ENCODE measurements at regions not wholly inside any gene's neighbourhood (a gene's known extent, or its start where the extent isn't known, plus 50 kb on each side); places are given as distances from the start of the nearest gene placed in this dataset.

DNA sequence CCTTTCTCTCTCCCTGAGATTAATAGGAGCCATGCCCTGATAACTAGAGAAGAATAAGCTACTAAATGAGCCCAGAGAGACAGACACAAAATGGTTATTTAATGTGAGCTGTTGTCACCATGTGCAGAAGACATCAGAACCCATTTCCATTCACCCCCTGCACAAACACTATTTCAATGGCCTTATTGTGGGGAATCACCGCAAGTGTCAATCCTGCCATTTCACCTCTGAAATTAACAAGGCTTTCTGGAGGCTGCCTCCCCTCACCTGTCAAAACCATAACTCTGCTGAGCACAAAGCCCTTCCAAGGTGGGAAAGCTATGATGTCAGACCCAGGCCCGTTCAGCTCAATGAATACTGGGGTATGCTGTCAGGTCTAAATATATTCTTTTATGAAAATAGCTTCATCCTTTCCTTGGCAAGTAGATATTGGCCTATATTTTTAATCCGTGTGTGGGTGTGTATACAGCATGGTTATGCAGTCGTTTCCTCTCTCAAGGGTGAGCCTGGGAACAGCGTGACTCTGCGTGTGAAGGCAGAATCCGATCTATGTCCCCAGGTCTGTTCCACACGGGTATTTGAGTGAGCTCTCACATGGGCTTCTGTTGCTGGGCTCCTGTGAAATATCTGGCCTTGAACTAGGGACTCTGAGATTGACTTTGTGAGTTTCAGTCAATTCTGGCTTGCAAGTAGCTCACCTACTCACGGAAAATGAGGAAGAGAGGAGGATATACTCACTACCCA is 266.3 kb downstream of the FBXW7 start:
- DNase-seq (ENCODE audit: low read depth, low spot score): no peak

DNA sequence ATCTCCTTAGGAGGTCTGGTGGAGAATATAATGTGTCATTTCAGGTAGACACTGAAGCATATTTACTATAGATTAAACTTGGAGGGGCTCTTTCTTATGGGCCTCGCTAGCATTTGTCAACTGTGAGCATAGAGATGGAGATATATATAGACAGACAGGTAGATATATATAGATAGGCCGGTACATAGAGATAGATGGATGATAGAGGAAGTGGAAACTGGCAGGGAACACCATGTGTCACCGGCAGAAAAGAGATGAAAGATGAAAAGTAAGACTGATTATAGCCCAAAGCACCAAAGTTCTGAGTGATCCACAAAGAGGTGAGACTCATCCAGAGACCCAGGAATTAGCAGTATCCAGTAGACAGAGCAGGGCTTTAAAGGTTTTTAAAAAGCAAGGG is 268.1 kb downstream of the FBXW7 start:
- no peak for DNase-seq (ENCODE audit: low read depth, low spot score)

DNA sequence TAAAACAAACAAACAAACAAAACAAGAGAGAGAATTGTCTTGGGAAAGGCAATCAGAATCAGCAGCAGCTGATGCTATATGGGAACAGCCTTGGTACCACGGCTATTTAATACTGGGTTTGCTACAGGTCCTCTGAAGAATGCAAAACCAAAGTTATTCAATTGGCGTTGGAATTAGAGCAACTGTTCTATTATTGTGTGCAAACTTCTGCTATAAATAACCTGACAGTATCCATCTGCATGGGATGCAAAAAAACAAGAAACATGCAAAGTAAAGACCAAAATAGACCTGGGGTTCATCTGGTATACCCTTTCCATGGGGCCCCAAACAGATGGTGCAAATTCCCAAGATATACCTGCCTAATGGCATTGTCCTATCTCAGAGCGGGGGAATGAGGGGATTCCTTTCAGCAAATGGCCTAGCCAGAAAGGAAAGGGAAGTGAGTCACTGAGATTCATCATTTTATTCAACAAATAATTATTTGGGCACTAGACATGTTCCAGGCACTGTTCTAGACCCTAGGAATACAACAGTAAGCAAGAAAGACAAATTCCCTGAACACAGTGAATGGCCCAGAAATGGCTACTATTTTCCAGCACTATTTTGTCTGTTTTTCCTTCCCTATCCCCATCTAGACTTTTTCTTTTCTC is 268.9 kb downstream of the FBXW7 start:
- no peak for DNase-seq (ENCODE audit: low read depth, low spot score)

DNA sequence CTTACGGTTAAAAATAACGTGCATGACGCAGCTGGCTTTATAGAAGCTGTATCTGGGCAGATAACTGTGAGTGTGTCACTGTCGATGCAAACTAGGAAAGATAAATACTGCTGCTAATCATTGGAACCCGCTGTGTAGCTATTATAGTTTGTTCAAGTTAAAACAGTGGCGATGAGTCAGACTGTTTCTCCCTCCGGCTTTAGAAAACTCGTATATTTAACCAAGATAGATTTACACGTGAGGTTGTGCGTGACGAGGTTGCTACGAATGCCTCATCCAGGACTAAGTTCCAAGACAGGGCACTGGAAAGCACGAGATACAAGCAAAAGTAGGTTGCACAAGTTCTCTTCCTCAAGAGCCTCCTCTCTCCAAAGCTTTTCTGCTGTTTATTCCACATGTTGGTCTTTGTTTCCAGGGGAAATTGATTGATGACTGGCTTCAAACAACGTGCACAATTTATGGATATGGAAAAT is 270.7 kb downstream of the FBXW7 start:
- peak; percentile 35 for DNase-seq (ENCODE audit: low read depth, low spot score)

DNA sequence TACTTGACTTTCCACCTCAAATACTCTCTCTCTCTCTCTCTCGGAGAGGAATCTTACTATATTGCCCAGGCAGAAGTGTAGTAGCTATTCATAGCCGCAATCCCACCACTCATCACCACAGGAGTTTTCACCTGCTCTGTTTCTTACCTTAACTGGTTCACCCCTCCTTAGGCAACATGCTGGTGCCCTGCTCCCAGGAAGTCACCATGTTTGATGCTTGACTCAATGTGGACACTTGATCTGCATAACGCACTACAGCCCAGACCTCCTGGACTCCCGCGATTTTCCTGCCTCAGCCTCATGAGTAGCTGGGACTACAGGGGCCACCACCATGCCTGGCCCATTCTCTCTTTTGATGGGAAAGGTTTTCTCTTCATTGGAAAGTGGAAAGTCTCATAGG is 271.8 kb downstream of the FBXW7 start:
- DNase-seq (ENCODE audit: low read depth, low spot score): no peak

DNA sequence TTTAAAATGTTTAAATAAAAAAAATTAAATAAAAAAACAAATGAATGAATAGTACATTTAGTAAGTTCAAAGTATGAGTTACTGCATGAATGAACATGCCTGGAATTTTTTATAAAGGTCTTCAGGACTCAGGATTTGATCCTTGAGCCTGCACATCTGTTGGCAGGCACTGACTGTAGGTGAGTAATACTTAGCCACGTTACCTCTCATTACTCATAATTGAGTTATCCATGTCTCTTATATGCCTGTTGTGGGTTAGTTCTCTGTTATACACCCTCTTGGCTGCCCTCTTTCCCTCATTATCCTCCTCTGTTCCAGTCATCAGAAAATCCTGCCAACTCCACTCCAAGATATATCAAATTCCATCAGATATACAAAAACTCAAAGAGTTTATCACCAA is 276.0 kb downstream of the FBXW7 start:
- DNase-seq (ENCODE audit: low read depth, low spot score): no peak

DNA sequence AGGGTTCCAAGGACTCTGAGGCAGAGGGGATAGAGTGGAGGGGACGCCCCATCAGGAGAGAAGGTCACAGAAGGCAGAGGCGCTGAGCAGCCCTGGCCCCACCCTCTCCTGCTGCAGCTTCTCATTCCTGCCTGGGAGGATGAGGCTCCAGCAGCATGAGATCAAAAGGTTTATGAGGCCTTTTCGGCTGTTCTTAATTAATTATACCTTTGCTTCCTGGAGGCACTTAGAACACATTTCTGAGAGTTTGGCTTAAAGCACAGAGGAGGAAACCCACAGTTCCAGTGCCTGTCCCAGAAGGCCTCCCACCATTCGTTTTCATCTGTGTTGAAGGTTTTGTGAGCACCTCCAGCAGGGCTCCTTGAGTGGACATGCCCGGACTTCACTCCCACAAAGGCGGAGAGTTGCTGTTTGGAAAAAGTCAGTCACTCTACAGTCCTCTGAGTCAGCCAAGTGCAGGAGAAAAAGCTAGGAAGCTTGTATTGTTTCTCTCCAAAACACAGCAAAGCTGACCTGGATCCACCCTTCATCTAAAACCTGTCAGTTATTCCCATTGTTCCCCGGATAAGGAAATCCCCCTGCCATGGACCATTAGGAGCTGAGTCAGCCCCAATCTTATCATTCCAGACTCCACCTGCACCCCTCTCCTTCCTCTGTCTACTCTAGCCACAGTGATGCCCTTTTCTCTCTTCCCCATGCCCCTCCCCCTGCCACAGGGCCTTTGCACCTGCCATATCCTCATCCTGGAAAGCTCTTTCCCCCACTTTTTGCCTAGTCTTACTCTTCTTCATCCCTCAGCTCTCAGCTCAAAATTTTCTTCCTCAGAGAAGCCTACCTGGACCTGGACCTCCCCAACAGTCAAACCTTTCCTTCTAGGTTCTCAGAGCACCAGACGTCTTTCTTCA is 276.8 kb downstream of the FBXW7 start:
- DNase-seq (ENCODE audit: low read depth, low spot score): peak; percentile 79

DNA sequence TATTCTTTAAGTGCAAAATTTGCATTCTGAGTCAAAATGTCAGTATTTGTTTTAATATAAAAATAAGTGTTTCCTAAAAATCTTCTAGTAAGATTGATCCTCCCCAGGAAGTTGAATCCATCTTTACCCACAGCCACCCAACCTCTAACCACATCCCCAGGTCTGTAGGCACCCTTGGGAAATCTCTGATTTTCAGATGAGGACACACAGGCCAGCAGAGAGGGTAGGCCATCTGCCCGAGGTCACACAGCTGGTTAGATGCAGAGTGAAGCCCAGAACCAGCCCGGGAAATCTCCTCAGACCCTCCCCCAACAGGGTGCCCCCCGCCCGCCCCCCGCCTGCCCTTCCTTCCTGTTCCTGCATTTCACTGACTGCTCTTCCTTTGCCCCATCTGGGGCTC is 277.5 kb downstream of the FBXW7 start:
- no peak for DNase-seq (ENCODE audit: low read depth, low spot score)

DNA sequence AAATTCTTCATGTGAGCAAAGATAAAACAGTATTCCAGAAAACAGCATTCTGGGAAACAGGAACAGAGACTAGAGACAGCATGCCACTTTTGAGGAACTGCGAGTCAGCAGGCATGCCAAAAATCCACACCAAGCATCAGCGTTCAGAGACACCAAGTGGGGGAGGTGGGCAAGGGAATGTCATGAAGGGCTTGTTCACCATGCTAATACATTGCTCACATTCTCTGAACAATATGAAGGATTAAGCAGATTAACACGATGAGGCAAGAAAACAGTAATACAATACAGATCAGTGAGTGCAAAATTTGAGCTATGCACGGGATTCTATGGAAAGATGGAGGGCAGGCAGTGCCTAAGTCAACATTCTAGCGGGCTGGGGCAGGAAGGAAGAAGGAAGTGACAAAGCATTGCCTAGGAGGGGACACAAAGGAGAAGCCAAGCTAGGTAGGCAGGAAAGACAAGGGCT is 278.3 kb downstream of the FBXW7 start:
- no peak for DNase-seq (ENCODE audit: low read depth, low spot score)

DNA sequence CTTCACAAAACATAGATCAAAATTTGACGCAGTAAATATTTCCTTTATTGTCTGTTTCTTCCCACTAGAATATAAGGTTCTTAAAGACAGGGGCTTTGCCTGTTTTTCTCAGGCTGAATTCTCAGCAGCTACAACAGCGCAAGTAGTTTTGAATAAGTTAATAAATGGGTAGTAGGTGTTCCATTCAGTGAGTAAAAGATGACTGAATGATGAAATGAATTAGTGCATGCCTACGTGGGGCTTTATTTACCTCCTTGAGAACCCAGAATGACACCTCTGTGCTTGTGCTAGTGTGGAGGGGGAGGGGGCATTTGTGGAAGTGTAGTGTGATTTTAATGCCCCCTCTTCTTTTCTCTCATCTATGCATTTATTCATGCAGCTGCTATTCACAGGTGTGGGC is 278.9 kb downstream of the FBXW7 start:
- DNase-seq (ENCODE audit: low read depth, low spot score): no peak

DNA sequence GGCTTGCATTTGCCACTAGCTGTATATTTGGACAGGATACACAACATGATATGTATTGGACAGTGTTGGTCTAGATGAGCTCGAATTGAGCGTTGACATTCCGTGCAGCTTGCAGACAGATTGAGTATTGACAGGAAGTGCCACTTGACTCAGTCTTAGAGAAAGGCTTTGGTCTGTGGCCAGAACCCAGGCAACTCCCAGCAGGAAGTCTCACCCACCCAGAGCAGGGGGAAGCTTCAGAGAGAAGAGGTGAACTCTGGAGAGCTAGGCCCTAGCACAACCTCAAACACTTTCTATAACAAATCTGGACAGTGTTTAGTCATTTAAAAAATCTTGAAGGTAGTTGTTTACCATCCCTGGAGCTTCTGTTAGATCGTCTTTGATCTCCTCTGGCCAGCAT is 280.5 kb downstream of the FBXW7 start:
- peak; percentile 35 for DNase-seq (ENCODE audit: low read depth, low spot score)

DNA sequence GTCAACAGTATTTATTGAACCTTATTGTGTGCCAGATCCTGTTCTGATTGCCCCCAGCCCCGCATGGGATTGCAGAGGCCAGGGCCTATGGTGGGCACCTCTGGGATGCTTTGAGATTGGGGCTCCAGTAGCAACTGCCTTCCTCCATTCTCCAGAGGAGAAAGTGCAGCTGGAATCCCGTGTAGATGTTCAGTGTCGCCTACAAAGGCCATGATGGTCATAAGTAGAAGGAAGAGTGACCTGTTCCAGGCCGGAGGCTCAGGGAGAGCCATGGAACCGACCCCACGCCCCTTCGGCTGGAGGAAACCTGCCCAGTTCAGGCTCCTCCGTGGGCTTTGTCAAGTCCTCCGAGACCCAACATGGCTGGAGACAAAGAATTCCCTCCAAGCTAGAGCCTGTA is 287.5 kb downstream of the FBXW7 start:
- DNase-seq (ENCODE audit: low read depth, low spot score): no peak

DNA sequence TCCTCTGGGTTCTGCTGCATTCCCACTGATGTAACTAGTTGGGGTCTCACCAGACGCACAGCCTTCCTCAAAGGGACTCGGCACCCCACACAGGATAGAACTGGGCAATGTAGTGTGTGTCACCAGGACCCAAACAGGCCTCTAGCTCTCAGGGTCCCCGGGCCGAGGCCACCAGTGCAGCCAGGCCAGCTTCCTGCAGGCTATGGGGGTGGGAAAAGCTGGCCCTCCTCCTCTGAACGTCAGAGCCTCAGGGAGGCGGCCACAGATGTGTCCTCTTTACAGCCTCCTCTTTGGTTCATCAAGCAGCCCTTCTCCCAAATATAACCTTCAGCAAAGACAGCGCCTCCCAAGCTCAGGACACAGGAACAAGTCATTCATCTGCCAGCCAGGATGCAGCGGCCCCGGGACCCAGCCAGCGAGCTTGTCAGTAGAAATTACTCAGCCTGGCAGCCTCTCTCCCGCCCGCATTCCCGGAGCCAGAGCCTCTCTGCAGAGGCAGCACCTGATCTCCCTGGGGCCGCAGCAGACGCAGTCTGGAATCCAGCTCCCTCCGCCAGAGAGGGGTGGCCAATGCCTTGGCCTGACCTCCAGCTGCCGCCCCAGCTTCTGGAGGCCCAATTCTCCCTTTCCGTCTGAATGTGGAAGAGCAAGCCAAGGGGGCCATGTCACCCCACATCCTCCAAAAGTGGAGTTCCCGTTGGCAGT is 288.5 kb downstream of the FBXW7 start:
- no peak for DNase-seq (ENCODE audit: low read depth, low spot score)

DNA sequence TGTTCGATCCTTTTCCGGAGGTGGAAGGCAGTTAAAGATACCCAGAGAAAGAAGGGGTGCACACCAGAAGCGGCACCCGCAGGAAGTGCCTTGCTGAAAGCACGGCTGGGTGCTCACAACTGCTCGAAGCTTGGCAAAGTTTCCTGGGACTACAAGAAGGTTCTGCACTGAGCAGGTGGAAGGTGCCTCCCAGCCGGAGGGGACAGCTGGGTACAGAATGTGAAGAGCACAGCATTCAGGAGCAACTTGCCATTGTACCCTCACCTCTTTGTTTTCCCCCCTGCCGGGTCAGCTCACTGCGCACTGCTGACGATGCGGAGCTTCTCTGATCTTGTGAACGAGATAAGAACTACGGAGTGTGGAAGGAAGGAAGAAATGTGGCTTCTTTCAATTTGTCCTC is 289.2 kb downstream of the FBXW7 start:
- no peak for DNase-seq (ENCODE audit: low read depth, low spot score)

DNA sequence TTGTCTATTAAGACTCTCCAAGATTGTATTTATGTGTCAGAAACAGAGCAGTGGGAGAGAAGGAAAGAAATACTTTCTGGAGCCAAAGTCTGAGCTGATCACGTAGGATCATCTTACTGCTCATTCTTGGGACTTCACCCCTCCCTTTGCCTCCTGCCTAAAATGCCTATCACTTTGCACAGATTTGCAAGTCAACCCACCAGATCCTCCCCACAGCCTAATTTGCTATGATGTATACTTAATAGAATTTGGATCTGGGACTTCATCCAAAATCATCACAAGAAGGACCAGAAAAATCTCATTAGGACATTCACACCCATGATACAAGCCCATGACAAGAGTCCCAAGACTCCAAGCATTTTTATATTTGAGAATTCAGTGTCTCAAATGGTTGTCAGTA is 290.2 kb downstream of the FBXW7 start:
- DNase-seq (ENCODE audit: low read depth, low spot score): no peak

DNA sequence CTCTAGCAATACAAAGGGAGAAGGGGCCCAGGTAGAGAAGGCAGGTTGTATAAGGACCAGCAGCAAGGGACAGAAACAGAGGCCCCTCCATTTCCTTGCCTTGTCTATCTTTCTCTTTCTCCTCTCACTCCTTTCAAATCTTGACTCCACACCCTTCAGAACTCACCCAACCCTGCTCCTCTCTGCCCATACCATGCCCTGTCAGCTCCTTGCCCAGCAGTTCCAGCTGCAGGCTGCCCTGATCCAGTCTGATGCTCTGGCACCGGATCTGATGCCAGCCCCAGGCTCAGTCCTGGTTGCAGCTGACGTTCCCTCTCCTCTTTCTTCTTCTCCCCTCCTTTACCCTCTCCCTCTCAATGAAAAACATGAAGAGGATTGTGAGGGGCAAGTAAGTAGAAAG is 291.2 kb downstream of the FBXW7 start:
- DNase-seq (ENCODE audit: low read depth, low spot score): no peak

DNA sequence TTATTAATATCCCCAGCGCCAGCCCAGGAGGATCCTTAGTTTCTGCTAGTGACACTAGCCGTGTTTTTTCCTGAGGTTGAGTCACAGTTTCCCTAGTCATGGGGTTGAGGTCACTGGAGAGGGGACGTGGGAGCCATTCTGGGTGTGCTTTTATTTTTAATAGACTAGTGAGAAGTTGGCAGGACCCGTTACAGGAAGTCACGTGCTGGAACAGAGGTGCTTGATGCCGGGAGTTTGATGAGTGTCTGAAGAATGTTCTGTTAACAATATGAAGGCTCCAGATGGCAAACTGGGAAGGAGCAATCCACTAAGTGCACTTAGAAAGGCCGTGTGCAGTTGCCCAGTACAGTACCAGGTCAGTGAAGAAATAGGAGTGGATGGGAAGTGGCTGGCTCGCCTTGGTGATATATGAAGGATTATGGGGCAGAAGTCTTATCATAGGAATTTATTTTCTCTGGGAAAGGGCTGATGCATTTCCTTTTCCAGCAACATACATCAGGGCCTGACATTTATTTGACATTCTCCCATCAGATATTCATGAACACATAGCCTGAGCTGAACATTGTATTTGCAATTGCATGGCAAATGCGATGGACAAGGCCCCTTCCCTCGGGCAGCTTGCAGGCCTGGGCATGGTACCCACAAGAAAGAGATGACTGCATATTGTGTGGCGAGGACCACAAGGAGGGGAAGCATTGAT is 291.8 kb downstream of the FBXW7 start:
- peak; percentile 82 for DNase-seq (ENCODE audit: low read depth, low spot score)

DNA sequence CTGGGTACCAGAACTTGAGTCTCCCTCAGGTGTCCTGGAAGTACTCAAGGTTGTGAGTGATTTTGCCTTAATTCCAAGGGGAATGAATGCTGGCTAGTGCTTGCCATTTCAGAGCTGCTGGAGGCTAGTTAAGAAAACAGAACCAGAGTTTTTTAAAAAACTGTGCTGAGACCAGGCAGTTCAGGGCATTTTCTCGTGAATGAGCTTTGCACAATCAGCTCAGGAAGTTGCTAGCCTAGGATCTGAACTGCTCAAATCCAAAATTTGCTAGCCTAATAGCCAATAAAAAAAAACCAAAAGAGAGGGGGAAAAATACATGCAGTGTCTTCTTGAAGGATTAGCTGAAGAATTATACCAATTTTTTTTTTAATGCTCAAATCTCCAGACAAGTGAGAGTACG is 292.7 kb downstream of the FBXW7 start:
- no peak for DNase-seq (ENCODE audit: low read depth, low spot score)

DNA sequence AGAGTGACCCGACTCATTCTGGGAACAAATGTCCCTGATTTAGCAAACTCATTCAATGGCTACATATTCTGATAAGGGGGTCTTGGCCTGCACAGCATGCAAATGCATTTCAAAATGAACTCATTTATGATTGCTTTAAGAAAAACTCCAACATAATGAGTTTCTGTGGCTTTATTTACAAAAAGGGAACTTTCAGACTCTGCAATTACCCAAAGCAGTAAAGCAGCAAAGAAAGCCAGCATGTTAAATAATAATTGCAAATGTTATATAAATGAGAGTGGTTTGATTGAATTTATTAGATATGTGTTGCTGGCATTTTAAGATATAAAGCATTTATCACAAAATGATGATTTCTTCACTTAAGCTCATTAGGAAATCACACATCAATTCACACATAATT is 295.7 kb downstream of the FBXW7 start:
- no peak for DNase-seq (ENCODE audit: low read depth, low spot score)

DNA sequence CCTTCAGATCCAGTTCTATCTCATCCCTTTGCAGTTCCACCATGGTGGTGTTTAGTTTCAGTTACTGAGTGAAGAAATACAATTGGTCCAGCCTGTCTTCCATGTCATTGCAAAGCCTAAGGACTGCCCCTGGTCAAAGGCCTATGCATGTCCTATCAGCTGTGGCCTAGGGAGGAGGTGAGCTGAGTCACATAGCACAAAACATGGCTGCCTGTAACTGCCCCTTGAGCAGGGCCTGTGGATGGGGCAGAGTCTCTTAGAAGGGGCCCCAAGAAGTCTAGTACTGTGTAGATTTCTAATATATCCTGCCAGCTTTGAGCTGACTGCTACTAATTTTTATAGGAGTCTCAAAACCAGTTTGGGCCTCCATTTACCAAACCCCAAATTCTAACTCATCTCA is 296.7 kb downstream of the FBXW7 start:
- DNase-seq (ENCODE audit: low read depth, low spot score): no peak

DNA sequence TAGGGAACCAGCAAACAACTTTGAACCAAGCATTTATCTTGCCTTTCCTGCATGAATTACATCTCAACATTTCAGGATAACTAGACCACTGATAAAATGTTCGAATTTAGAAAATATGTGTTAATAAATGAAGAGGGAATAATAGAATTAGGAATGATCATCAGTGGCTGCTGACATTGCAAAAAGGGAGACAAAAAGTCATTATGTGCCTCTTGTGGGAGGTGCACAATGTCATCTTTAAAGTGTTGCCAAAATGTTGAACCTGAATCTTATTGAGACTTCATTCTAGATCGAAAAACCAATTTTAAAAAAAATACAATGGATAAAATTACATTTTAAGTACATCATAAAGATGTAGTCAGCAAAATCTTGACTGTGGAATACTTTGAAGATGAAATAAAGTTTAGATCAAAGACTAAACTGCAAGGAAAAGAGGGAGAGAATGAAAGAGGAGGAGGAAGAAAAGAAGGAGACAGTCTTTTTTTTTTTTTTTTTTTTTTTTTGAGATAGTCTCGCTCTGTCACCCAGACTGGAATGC is 299.3 kb downstream of the FBXW7 start:
- DNase-seq (ENCODE audit: low read depth, low spot score): no peak
